HG02884 (cell line): ENCODE measurements at regions not wholly inside any gene's neighbourhood (a gene's known extent, or its start where the extent isn't known, plus 50 kb on each side); places are given as distances from the start of the nearest gene placed in this dataset.
A peak's percentile ranks its signal among the peaks of the same experiment; 100 is the strongest.

Experiments used
- ATAC-seq: cut with Tn5 transposase; IDR thresholded peaks from one replicate; pipeline ENCODE4 v1.9.1; 2021; ENCODE audit warnings: mild to moderate bottlenecking, moderate library complexity; ENCODE audit not compliant: unreplicated experiment

GRCh38 chr2:221050020-221050795 lies 521.9 kb downstream of the EPHA4 start:
- ATAC-seq, result peak; percentile 49

DNA sequence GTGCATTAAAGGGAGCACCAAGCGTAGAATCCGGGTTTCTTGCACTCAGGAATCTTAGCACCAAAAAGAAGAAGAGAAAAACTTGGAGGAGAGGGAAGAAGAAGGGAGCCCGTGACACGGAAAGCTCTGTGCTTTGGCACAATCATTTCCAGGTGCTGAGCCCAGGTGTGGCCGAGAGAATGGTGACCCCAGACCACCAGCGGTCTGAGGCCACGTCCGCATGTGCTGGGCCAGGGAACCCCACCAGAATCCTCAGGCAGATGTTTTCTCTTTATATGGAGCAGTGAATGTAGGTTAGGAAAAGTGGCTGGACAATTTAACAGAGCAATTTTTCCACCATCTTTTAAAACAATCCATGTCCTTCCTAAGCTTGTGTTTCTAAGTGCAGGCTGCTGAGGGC lies 520.9 kb downstream of the EPHA4 start:
- no peak for ATAC-seq

GRCh38 chr2:221060376-221060775 lies 511.7 kb downstream of the EPHA4 start:
- no peak for ATAC-seq

- no peak for ATAC-seq
These were observed 508.5 kb downstream of the EPHA4 start for GRCh38 chr2:221063568-221063967.

- no peak for ATAC-seq
These were observed 507.8 kb downstream of the EPHA4 start for GRCh38 chr2:221064058-221064854.

DNA sequence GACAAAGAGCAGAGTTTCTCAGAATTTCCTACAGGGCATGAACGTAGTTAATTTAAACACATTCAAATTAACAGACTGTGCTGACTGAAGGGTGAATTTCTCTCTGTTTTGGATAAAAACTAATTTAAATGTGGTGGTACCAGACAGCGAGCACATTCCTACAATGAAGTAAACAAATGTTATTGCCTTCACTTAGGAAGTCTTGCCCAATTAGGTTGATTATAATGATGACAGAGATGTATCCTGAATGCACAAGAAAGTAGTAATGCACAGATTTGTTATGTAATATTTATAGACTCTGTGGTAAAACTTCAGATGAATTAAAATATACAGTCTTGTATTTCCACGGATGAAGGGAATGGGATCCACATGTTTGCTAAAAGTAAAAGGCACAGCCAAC lies 507.2 kb downstream of the EPHA4 start:
- ATAC-seq, result no peak

DNA sequence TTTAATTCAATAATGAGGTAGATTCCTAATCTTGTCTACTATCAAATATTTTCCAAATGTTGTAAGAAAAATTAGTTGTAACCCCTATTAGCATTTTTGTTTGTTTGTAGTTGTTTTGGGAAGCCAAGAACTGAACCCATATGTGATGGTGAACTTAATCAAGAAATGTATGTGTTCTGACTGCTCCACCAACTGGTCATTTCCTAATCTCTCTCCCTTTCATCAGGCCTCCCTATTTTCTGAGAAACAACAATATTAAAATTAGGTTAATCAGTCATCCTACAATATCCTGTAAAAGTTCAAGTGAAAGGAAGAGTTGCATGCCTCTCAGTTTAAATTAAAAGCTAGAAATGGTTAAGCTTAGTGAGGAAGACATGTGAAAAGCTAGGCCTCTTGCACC lies 504.0 kb downstream of the EPHA4 start:
- ATAC-seq, result no peak

- no peak for ATAC-seq
These were observed 502.0 kb downstream of the EPHA4 start for GRCh38 chr2:221070106-221070505.

- no peak for ATAC-seq
These were observed 498.6 kb downstream of the EPHA4 start for GRCh38 chr2:221073326-221074049.

GRCh38 chr2:221074238-221074637 lies 497.9 kb downstream of the EPHA4 start:
- ATAC-seq, result no peak

DNA sequence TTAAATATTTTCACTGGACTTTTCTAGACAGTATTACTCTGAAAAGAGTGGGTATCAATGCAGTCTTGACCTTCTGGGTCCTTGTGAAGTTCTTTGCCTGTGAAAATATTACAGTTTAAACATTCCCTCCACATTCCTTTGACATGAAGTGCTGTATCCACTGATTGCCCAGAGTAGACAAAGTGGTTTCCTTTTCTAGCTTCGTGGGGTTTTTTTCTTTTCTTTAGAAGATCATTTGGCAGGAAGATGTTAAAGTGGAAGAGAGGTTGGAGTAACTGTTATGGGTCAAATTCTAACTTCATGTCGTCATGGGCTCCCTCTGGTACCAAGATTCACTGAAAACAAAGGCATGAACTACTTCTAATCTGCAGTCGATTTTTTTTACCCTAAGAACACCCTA lies 496.9 kb downstream of the EPHA4 start:
- ATAC-seq, result no peak

DNA sequence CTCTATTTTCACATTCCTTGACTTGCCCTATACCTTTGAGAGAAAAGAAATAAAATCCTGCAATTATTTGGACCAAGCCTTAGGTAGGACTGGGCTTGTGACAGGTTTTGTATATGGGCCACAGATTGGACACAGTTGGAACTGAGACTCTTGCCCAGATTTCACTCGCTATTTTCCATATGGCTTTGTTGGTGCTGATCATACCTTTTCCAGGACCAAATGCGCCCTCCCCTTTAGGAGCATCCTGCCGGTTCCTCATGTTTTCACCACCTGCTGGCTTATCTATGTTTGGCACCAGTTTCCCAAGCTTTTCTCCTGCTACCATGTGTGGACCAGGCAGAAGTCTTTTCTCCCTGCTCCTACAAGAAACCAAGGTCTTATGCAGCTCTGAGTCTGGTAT lies 494.9 kb downstream of the EPHA4 start:
- no peak for ATAC-seq

DNA sequence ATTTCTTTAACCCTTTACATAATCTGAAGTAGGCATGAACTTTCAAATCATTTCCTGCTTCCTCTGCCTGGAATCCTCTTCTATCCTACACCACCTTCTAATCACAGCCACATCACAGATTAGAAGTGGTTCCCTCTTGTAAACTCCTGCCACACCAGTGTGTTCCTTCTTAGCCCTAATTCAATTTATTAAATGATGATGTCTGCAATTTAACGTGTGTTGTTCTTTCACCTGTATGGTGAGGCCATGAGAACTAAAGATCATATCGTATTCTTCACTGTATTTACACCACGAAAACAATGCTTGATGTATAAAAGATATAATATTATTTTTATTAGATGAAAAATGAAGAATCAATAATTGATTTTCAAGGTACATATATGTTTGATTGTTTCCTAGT lies 494.3 kb downstream of the EPHA4 start:
- no peak for ATAC-seq

- no peak for ATAC-seq
These were observed 486.7 kb downstream of the EPHA4 start for GRCh38 chr2:221085341-221085900.

- no peak for ATAC-seq
These were observed 486.2 kb downstream of the EPHA4 start for GRCh38 chr2:221085936-221086335.

GRCh38 chr2:221087779-221088178 lies 484.3 kb downstream of the EPHA4 start:
- no peak for ATAC-seq

DNA sequence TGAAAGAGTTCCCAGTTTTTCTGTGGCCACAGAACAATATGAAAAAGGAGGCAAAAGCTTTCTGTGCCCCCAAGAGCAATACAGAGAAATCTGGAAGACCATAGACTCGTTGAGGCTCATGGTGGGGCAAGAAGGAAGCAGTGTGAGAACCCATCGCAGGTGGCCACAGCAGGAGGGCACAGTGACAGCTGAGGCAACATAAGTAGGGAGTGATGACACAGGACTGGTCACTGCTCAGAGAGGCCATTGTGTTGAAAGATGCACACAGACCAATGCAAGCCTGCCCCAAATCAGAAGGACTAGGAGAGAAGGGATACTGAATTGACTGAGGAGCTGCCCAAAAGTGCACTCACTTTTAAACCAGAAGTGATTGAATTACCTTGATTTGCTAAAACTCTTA lies 483.6 kb downstream of the EPHA4 start:
- ATAC-seq, result no peak

- ATAC-seq, result no peak
These were observed 476.7 kb downstream of the EPHA4 start for GRCh38 chr2:221095356-221095755.

DNA sequence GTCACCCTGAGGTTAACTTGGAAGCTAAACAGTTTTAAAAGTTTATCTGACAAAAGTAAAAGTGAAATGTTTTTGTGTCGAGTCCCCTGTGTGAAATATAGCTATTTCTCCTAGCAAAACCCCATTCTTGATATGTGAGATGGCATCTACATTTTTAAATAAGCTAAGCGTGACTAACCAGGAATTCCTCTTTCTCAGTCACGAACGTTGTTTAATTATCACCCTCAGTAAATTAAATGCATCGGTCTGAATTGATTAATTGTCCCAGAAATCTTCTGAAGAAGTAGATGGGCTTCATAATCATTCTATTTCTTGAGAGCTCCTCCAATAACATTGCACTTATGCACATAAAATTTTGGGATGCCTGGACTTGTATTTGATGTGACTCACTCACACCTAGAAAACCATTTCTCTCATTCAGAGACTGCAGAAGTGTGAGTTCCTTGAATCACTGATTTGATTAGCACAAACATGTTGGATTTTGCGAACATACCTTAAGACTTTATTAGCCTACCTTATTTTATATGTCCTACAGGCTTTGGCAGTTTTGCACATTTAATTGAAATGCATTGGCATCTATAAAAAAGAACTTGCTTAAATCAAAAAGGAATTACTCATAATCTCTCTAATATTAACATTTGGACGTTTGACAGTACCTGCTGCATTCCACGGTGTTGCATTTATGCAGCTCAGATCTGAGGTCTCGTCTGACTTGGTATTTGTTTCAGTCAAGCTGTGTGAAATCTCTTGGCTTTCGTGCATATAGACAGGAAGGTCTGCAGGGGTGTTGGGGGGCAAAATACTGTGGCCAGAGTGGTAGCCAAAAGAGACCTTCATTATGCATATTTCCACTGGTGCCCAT lies 475.2 kb downstream of the EPHA4 start:
- ATAC-seq, result no peak

- no peak for ATAC-seq
These were observed 474.6 kb downstream of the EPHA4 start for GRCh38 chr2:221097568-221097915.

- no peak for ATAC-seq
These were observed 474.2 kb downstream of the EPHA4 start for GRCh38 chr2:221097949-221098348.
